ENCODE measurements at regions not wholly inside any gene's neighbourhood (a gene's known extent, or its start where the extent isn't known, plus 50 kb on each side); places are given as distances from the start of the nearest gene placed in this dataset.
A peak's percentile ranks its signal among the peaks of the same experiment; 100 is the strongest.

- H3K27me3 ChIP-seq (ENCODE audit: control insufficient read depth, insufficient read depth, low read length) = no peaks in the 10 kb centered on the region
- H3K9me3 ChIP-seq (replicated peaks; ENCODE audit: control insufficient read depth, low read depth, low read length) = peaks cover 6% of the 10 kb centered on the region
- no peak for DNase-seq
- no peak overlapping the region for H3K4me3 ChIP-seq (ENCODE audit: low read length)
- 90% methylated on average over 2 of the region's 6 CpGs for WGBS (ENCODE audit: insufficient coverage)
- H3K27ac ChIP-seq (ENCODE audit: low read length) = no peak overlapping the region
- no peaks in the 10 kb centered on the region for H3K36me3 ChIP-seq (ENCODE audit: control insufficient read depth, insufficient read depth, low read length)
- H3K4me1 ChIP-seq (ENCODE audit: control insufficient read depth, insufficient read depth, low read length) = no peaks in the 10 kb centered on the region
Observed at GRCh38 chr18:10114717-10115463, 201.1 kb downstream of the VAPA start.

GRCh38 chr18:10116574-10116973 lies 202.8 kb downstream of the VAPA start:
- WGBS (ENCODE audit: insufficient coverage) = no CpG with 5 or more reads among the region's 3 CpGs
- Histone ChIP-seq H3K27ac (ENCODE audit: low read length) (no peak overlapping the region), H3K27me3 (ENCODE audit: control insufficient read depth, insufficient read depth, low read length) (no peaks in the 10 kb centered on the region), H3K36me3 (ENCODE audit: control insufficient read depth, insufficient read depth, low read length) (no peaks in the 10 kb centered on the region), H3K4me3 (ENCODE audit: low read length) (no peak overlapping the region), H3K9me3 (replicated peaks; ENCODE audit: control insufficient read depth, low read depth, low read length) (peaks cover 6% of the 10 kb centered on the region), H3K4me1 (ENCODE audit: control insufficient read depth, insufficient read depth, low read length) (peaks cover 5% of the 10 kb centered on the region)
- no peak for DNase-seq

GRCh38 chr18:10119528-10119927 lies 205.7 kb downstream of the VAPA start:
- no peaks in the 10 kb centered on the region for H3K36me3 ChIP-seq (ENCODE audit: control insufficient read depth, insufficient read depth, low read length)
- no peak overlapping the region for H3K27ac ChIP-seq (ENCODE audit: low read length)
- H3K4me3 ChIP-seq (ENCODE audit: low read length) = no peak overlapping the region
- peaks cover 31% of the 10 kb centered on the region for H3K4me1 ChIP-seq (ENCODE audit: control insufficient read depth, insufficient read depth, low read length)
- no peaks in the 10 kb centered on the region for H3K27me3 ChIP-seq (ENCODE audit: control insufficient read depth, insufficient read depth, low read length)
- H3K9me3 ChIP-seq (replicated peaks; ENCODE audit: control insufficient read depth, low read depth, low read length) = peaks cover 6% of the 10 kb centered on the region
- WGBS (ENCODE audit: insufficient coverage) = no CpG with 5 or more reads among the region's 1 CpG
- no peak for DNase-seq

GRCh38 chr18:10119991-10120390 lies 206.2 kb downstream of the VAPA start:
- H3K27me3 ChIP-seq (ENCODE audit: control insufficient read depth, insufficient read depth, low read length) = no peaks in the 10 kb centered on the region
- H3K4me3 ChIP-seq (ENCODE audit: low read length) = no peak overlapping the region
- peaks cover 33% of the 10 kb centered on the region for H3K4me1 ChIP-seq (ENCODE audit: control insufficient read depth, insufficient read depth, low read length)
- no peak for DNase-seq
- no peak overlapping the region for H3K27ac ChIP-seq (ENCODE audit: low read length)
- H3K9me3 ChIP-seq (replicated peaks; ENCODE audit: control insufficient read depth, low read depth, low read length) = peaks cover 6% of the 10 kb centered on the region
- WGBS (ENCODE audit: insufficient coverage) = no CpG with 5 or more reads among the region's 1 CpG
- no peaks in the 10 kb centered on the region for H3K36me3 ChIP-seq (ENCODE audit: control insufficient read depth, insufficient read depth, low read length)

GRCh38 chr18:10120622-10121021 lies 206.8 kb downstream of the VAPA start:
- WGBS (ENCODE audit: insufficient coverage) = 81% methylated on average over 2 of the region's 3 CpGs
- no peak overlapping the region for H3K4me3 ChIP-seq (ENCODE audit: low read length)
- no peak overlapping the region for H3K27ac ChIP-seq (ENCODE audit: low read length)
- H3K36me3 ChIP-seq (ENCODE audit: control insufficient read depth, insufficient read depth, low read length) = no peaks in the 10 kb centered on the region
- DNase-seq = no peak
- peaks cover 33% of the 10 kb centered on the region for H3K4me1 ChIP-seq (ENCODE audit: control insufficient read depth, insufficient read depth, low read length)
- no peaks in the 10 kb centered on the region for H3K27me3 ChIP-seq (ENCODE audit: control insufficient read depth, insufficient read depth, low read length)
- H3K9me3 ChIP-seq (replicated peaks; ENCODE audit: control insufficient read depth, low read depth, low read length) = peaks cover 6% of the 10 kb centered on the region

GRCh38 chr18:10121028-10121427 lies 207.2 kb downstream of the VAPA start:
- H3K27ac ChIP-seq (ENCODE audit: low read length) = no peak overlapping the region
- no peak for DNase-seq
- H3K27me3 ChIP-seq (ENCODE audit: control insufficient read depth, insufficient read depth, low read length) = no peaks in the 10 kb centered on the region
- no peak overlapping the region for H3K4me3 ChIP-seq (ENCODE audit: low read length)
- WGBS (ENCODE audit: insufficient coverage) = 50% methylated on average over 1 of the region's 1 CpG
- peaks cover 33% of the 10 kb centered on the region for H3K4me1 ChIP-seq (ENCODE audit: control insufficient read depth, insufficient read depth, low read length)
- peaks cover 6% of the 10 kb centered on the region for H3K9me3 ChIP-seq (replicated peaks; ENCODE audit: control insufficient read depth, low read depth, low read length)
- no peaks in the 10 kb centered on the region for H3K36me3 ChIP-seq (ENCODE audit: control insufficient read depth, insufficient read depth, low read length)

GRCh38 chr18:10121786-10122515 lies 208.1 kb downstream of the VAPA start:
- H3K4me1 ChIP-seq (ENCODE audit: control insufficient read depth, insufficient read depth, low read length) = peaks cover 33% of the 10 kb centered on the region
- H3K27me3 ChIP-seq (ENCODE audit: control insufficient read depth, insufficient read depth, low read length) = no peaks in the 10 kb centered on the region
- H3K9me3 ChIP-seq (replicated peaks; ENCODE audit: control insufficient read depth, low read depth, low read length) = peaks cover 6% of the 10 kb centered on the region
- H3K27ac ChIP-seq (ENCODE audit: low read length) = peak overlapping the region; percentile 83
- peak; percentile 79 for DNase-seq
- 41% methylated on average over 8 of the region's 11 CpGs for WGBS (ENCODE audit: insufficient coverage)
- no peaks in the 10 kb centered on the region for H3K36me3 ChIP-seq (ENCODE audit: control insufficient read depth, insufficient read depth, low read length)
- H3K4me3 ChIP-seq (ENCODE audit: low read length) = no peak overlapping the region

- H3K27ac ChIP-seq (ENCODE audit: low read length) = peak overlapping the region; percentile 83
- H3K36me3 ChIP-seq (ENCODE audit: control insufficient read depth, insufficient read depth, low read length) = no peaks in the 10 kb centered on the region
- no peaks in the 10 kb centered on the region for H3K27me3 ChIP-seq (ENCODE audit: control insufficient read depth, insufficient read depth, low read length)
- peaks cover 40% of the 10 kb centered on the region for H3K4me1 ChIP-seq (ENCODE audit: control insufficient read depth, insufficient read depth, low read length)
- 85% methylated on average over 15 of the region's 19 CpGs for WGBS (ENCODE audit: insufficient coverage)
- H3K9me3 ChIP-seq (replicated peaks; ENCODE audit: control insufficient read depth, low read depth, low read length) = peaks cover 6% of the 10 kb centered on the region
- DNase-seq = peak; percentile 87
- H3K4me3 ChIP-seq (ENCODE audit: low read length) = no peak overlapping the region
Observed at GRCh38 chr18:10122988-10123950, 209.5 kb downstream of the VAPA start.

GRCh38 chr18:10124071-10124470 lies 210.3 kb downstream of the VAPA start:
- Histone ChIP-seq H3K27ac (ENCODE audit: low read length) (no peak overlapping the region), H3K27me3 (ENCODE audit: control insufficient read depth, insufficient read depth, low read length) (no peaks in the 10 kb centered on the region)
- 89% methylated on average over 9 of the region's 9 CpGs for WGBS (ENCODE audit: insufficient coverage)

GRCh38 chr18:10124557-10124956 lies 210.7 kb downstream of the VAPA start:
- H3K36me3 ChIP-seq (ENCODE audit: control insufficient read depth, insufficient read depth, low read length) = no peaks in the 10 kb centered on the region
- H3K4me3 ChIP-seq (ENCODE audit: low read length) = no peak overlapping the region
- H3K27me3 ChIP-seq (ENCODE audit: control insufficient read depth, insufficient read depth, low read length) = no peaks in the 10 kb centered on the region
- H3K9me3 ChIP-seq (replicated peaks; ENCODE audit: control insufficient read depth, low read depth, low read length) = peaks cover 2% of the 10 kb centered on the region
- no peak for DNase-seq
- peaks cover 40% of the 10 kb centered on the region for H3K4me1 ChIP-seq (ENCODE audit: control insufficient read depth, insufficient read depth, low read length)
- no peak overlapping the region for H3K27ac ChIP-seq (ENCODE audit: low read length)
- WGBS (ENCODE audit: insufficient coverage) = 81% methylated on average over 4 of the region's 4 CpGs

More at GRCh38 chr18:10124071-10124470, 210.3 kb downstream of the VAPA start:
- Histone ChIP-seq H3K36me3 (ENCODE audit: control insufficient read depth, insufficient read depth, low read length) (no peaks in the 10 kb centered on the region), H3K4me3 (ENCODE audit: low read length) (no peak overlapping the region), H3K4me1 (ENCODE audit: control insufficient read depth, insufficient read depth, low read length) (peaks cover 40% of the 10 kb centered on the region), H3K9me3 (replicated peaks; ENCODE audit: control insufficient read depth, low read depth, low read length) (peaks cover 6% of the 10 kb centered on the region)
- no peak for DNase-seq
